ENCODE measurements at regions not wholly inside any gene's neighbourhood (a gene's known extent, or its start where the extent isn't known, plus 50 kb on each side); places are given as distances from the start of the nearest gene placed in this dataset.

DNA sequence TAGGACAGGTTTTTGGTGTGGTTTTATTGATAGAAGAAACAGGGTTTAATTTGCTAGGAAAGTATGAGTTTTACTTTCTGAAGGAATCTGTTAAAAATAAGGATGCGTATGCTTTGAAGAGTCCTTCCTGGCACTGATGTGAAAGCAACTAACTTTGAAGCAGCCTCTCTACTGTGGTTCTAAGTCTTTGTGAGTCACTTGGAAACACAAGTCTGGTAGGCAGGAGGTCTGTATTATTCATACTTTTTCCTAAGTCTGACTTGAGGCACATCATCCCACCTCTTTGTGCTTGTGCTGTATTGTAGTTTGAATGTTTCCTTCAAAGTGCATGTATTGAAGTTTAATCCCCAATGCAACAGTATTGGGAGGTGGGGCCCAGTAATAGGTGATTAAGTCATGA, 129.0 kb downstream of the TAF11L14 start:
- ATAC-seq (no peak), DNase-seq (ENCODE audit: low read depth, low spot score) (no peak)
- POLR2A ChIA-PET: no interaction called here
- H3K27ac ChIP-seq (ENCODE audit: low read length): no peak overlapping the region
- H3K9me3 ChIP-seq (ENCODE audit: control insufficient read depth, insufficient read depth, low read depth, low read length): no peaks in the 10 kb centered on the region
- in situ Hi-C loops (cut with HindIII; ENCODE audit: low pct_unique_long_range_greater_than_20kb, low sequenced_read_pairs): no loop called here
- CTCF ChIA-PET: no interaction called here
- intact Hi-C loops (cut with micrococcal nuclease; ENCODE audit: unreplicated experiment): no loop called here
- no peaks in the 10 kb centered on the region for H3K27me3 ChIP-seq (ENCODE audit: control insufficient read depth, insufficient read depth, low read length)
- no TSS peak for BruUV-seq (replicated peaks)
- H3K4me3 ChIP-seq (ENCODE audit: low read depth in 2 of 2, low read length in 2 of 2): no peak overlapping the region
- TF ChIP-seq, protein P1, sequence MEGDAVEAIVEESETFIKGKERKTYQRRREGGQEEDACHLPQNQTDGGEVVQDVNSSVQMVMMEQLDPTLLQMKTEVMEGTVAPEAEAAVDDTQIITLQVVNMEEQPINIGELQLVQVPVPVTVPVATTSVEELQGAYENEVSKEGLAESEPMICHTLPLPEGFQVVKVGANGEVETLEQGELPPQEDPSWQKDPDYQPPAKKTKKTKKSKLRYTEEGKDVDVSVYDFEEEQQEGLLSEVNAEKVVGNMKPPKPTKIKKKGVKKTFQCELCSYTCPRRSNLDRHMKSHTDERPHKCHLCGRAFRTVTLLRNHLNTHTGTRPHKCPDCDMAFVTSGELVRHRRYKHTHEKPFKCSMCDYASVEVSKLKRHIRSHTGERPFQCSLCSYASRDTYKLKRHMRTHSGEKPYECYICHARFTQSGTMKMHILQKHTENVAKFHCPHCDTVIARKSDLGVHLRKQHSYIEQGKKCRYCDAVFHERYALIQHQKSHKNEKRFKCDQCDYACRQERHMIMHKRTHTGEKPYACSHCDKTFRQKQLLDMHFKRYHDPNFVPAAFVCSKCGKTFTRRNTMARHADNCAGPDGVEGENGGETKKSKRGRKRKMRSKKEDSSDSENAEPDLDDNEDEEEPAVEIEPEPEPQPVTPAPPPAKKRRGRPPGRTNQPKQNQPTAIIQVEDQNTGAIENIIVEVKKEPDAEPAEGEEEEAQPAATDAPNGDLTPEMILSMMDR (IDR thresholded peaks at IDR 0.05): no peak
- no peak for TF ChIP-seq SIN3A (IDR thresholded peaks at IDR 0.05; ENCODE audit: borderline replicate concordance, insufficient read depth, low read depth, low read length)
- TF ChIP-seq POLR2AphosphoS5 (IDR thresholded peaks at IDR 0.05; ENCODE audit: low read depth, low read length): no peak
- no peak for TF ChIP-seq REST (IDR thresholded peaks at IDR 0.05; ENCODE audit: insufficient read depth in 1 of 2, low read depth in 2 of 2, low read length in 1 of 2)
- TF ChIP-seq TCF7L2 (IDR thresholded peaks at IDR 0.05; ENCODE audit: low read depth, low read length): no peak
- no peaks in the 10 kb centered on the region for H3K36me3 ChIP-seq (ENCODE audit: control insufficient read depth, insufficient read depth, low read length)
- H3K4me1 ChIP-seq (ENCODE audit: control insufficient read depth, insufficient read depth, low read length): no peaks in the 10 kb centered on the region

- H3K4me3 ChIP-seq (ENCODE audit: low read depth in 2 of 2, low read length in 2 of 2): no peak overlapping the region
- DNase-seq (ENCODE audit: low read depth, low spot score) (no peak), ATAC-seq (no peak)
- in situ Hi-C loops (cut with HindIII; ENCODE audit: low pct_unique_long_range_greater_than_20kb, low sequenced_read_pairs) (no loop called here), intact Hi-C loops (cut with micrococcal nuclease; ENCODE audit: unreplicated experiment) (no loop called here)
- no peak overlapping the region for H3K27ac ChIP-seq (ENCODE audit: low read length)
- no peaks in the 10 kb centered on the region for H3K36me3 ChIP-seq (ENCODE audit: control insufficient read depth, insufficient read depth, low read length)
- CTCF ChIA-PET: no interaction called here
- no TSS peak for BruUV-seq (replicated peaks)
- POLR2A ChIA-PET: no interaction called here
- TF ChIP-seq SIN3A (IDR thresholded peaks at IDR 0.05; ENCODE audit: borderline replicate concordance, insufficient read depth, low read depth, low read length): no peak
- no peak for TF ChIP-seq REST (IDR thresholded peaks at IDR 0.05; ENCODE audit: insufficient read depth in 1 of 2, low read depth in 2 of 2, low read length in 1 of 2)
- no peak for TF ChIP-seq TCF7L2 (IDR thresholded peaks at IDR 0.05; ENCODE audit: low read depth, low read length)
- TF ChIP-seq, protein P1 (IDR thresholded peaks at IDR 0.05): no peak
- TF ChIP-seq POLR2AphosphoS5 (IDR thresholded peaks at IDR 0.05; ENCODE audit: low read depth, low read length): no peak
- H3K4me1 ChIP-seq (ENCODE audit: control insufficient read depth, insufficient read depth, low read length): no peaks in the 10 kb centered on the region
- H3K9me3 ChIP-seq (ENCODE audit: control insufficient read depth, insufficient read depth, low read depth, low read length): no peaks in the 10 kb centered on the region
- no peaks in the 10 kb centered on the region for H3K27me3 ChIP-seq (ENCODE audit: control insufficient read depth, insufficient read depth, low read length)
Observed at GRCh38 chr5:17766031-17766430, 131.8 kb downstream of the TAF11L14 start.
